Psoas muscle (tissue), 7 donors: ENCODE measurements at regions not wholly inside any gene's neighbourhood (a gene's known extent, or its start where the extent isn't known, plus 50 kb on each side); places are given as distances from the start of the nearest gene placed in this dataset.

Experiments
- ATAC-seq, 4 donors: fragments of 200-7000 bp; cut with Tn5 transposase; one replicate each; pipeline ENCODE4 v1.9.1; 2020; ENCODE audit warnings: moderate library complexity in 3 of 4, mild to moderate bottlenecking in 2 of 4
- DNase-seq, 2 donors: peaks; one replicate each; pipeline ENCODE4 v3.0.0-alpha.2; 2020
- H3K27ac ChIP-seq: fragments of 200-600 bp; one replicate; pipeline ENCODE4 v1.8.0; 2022
- H3K27me3 ChIP-seq, 3 donors: fragments of 200-600 bp in 1 of 3; one replicate each; pipeline versions ENCODE4 v1.6.1 to v1.8.0; 2013 to 2022; ENCODE audit warnings: low read length in 2 of 3, mild to moderate bottlenecking in 2 of 3, moderate library complexity in 1 of 3; ENCODE audit not compliant: insufficient read depth in 3 of 3
- H3K36me3 ChIP-seq, 2 donors: fragments of 200-600 bp in 1 of 2; one replicate each; pipeline versions ENCODE4 v1.6.1 to v1.8.0; 2013 to 2022; ENCODE audit warnings: low read depth in 1 of 2, mild to moderate bottlenecking in 1 of 2, moderate library complexity in 1 of 2; ENCODE audit not compliant: insufficient read depth in 1 of 2
- H3K4me1 ChIP-seq: fragments of 200-600 bp; one replicate; pipeline ENCODE4 v1.8.0; 2022
- H3K4me3 ChIP-seq: fragments of 200-600 bp; one replicate; pipeline ENCODE4 v1.8.0; 2022; ENCODE audit warnings: mild to moderate bottlenecking
- H3K9me3 ChIP-seq: fragments of 200-600 bp; one replicate; pipeline ENCODE4 v1.8.0; 2022
- CTCF ChIP-seq: fragments of 200-600 bp; IDR thresholded peaks from one replicate; pipeline ENCODE4 v1.8.0; 2022; ENCODE audit warnings: antibody characterized with exemption
- WGBS, 3 donors: extraction: QIAGEN DNeasy Blood & Tissue Kit; methylation state at CpG; one replicate each; pipeline versions ENCODE4 v1.1.6 to v1.1.7; 2013; 5-methylcytosine and 5-hydroxymethylcytosine counted together
- intact Hi-C, 2 donors: fragments of 100-400 bp; cut with DNase I; formaldehyde crosslinking; loops; one replicate each; pipeline versions ENCODE4 v1.11.0 to v1.14.2; 2022
- donor health status: healthy with polysubstance abuse.
- donor health status: DM: no; HTN: no; CAD: no; lungs with moderate emphysema.
- donor health status: Bipolar disorder and iron deficiency.
- donor health status: healthy.
- donor health status: DM: yes; HTN: yes; CAD: no.
- donor health status: DM: no; HTN: no; CAD: no.
- donor health status: DM: yes; HTN: yes; CAD: no.

- ATAC-seq: no peak
- intact Hi-C loops: no loop called here
Measured at GRCh38 chr4:96839441-96839840, 999.5 kb downstream of the PDHA2 start.

GRCh38 chr4:96841801-96842200 is 1001.9 kb downstream of the PDHA2 start:
- DNase-seq (no peak), ATAC-seq (no peak)
- H3K4me3 ChIP-seq: no peak overlapping the region
- no peak for TF ChIP-seq CTCF
- intact Hi-C loops: no loop called here
- H3K27me3 ChIP-seq: no peaks in the 10 kb centered on the region
- no peaks in the 10 kb centered on the region for H3K9me3 ChIP-seq
- no peaks in the 10 kb centered on the region for H3K36me3 ChIP-seq
- H3K27ac ChIP-seq: no peak overlapping the region
- no peaks in the 10 kb centered on the region for H3K4me1 ChIP-seq
- WGBS, 3 donors: 40 to 55% (median 43%) methylated on average over 2 of the region's 2 CpGs

More at GRCh38 chr4:96839441-96839840, 999.5 kb downstream of the PDHA2 start:
- no peak for DNase-seq
- H3K9me3 ChIP-seq: no peaks in the 10 kb centered on the region
- no peak for TF ChIP-seq CTCF
- 70 to 87% (median 83%) methylated on average over 2 of the region's 2 CpGs for WGBS, 3 donors
- no peaks in the 10 kb centered on the region for H3K27me3 ChIP-seq
- no peaks in the 10 kb centered on the region for H3K4me1 ChIP-seq
- no peak overlapping the region for H3K4me3 ChIP-seq
- no peak overlapping the region for H3K27ac ChIP-seq
- H3K36me3 ChIP-seq: no peaks in the 10 kb centered on the region

GRCh38 chr4:96844858-96845490 is 1005.1 kb downstream of the PDHA2 start:
- Histone ChIP-seq H3K27me3 (no peaks in the 10 kb centered on the region), H3K27ac (no peak overlapping the region), H3K4me3 (no peak overlapping the region), H3K36me3 (no peaks in the 10 kb centered on the region), H3K4me1 (no peaks in the 10 kb centered on the region), H3K9me3 (no peaks in the 10 kb centered on the region)
- ATAC-seq: no peak
- TF ChIP-seq CTCF: no peak
- 74 to 83% (median 81%) methylated on average over 1 of the region's 1 CpG for WGBS, 3 donors
- intact Hi-C loops: no loop called here
- no peak for DNase-seq

GRCh38 chr4:96845819-96846218 is 1005.9 kb downstream of the PDHA2 start:
- intact Hi-C loops: no loop called here
- H3K4me1 ChIP-seq: no peaks in the 10 kb centered on the region
- no peaks in the 10 kb centered on the region for H3K27me3 ChIP-seq
- H3K36me3 ChIP-seq: no peaks in the 10 kb centered on the region
- H3K9me3 ChIP-seq: no peaks in the 10 kb centered on the region
- H3K27ac ChIP-seq: no peak overlapping the region
- no peak overlapping the region for H3K4me3 ChIP-seq
- ATAC-seq (no peak), DNase-seq (no peak)
- WGBS, 3 donors: 87 to 91% (median 90%) methylated on average over 2 of the region's 2 CpGs
- no peak for TF ChIP-seq CTCF

- Histone ChIP-seq H3K9me3 (no peaks in the 10 kb centered on the region), H3K36me3 (no peaks in the 10 kb centered on the region), H3K4me3 (no peak overlapping the region), H3K4me1 (no peaks in the 10 kb centered on the region), H3K27ac (no peak overlapping the region), H3K27me3 (no peaks in the 10 kb centered on the region)
- ATAC-seq: no peak
- no peak for TF ChIP-seq CTCF
- intact Hi-C loops: no loop called here
- WGBS, 3 donors: 52 to 67% (median 55%) methylated on average over 1 of the region's 1 CpG
- no peak for DNase-seq
Measured at GRCh38 chr4:96874657-96875056, 1034.8 kb downstream of the PDHA2 start.
